SHP77 (cell line): ENCODE measurements at regions not wholly inside any gene's neighbourhood (a gene's known extent, or its start where the extent isn't known, plus 50 kb on each side); places are given as distances from the start of the nearest gene placed in this dataset.

Experiments used
- DNase-seq, 2 experiments: peaks; one replicate each; lab custom pipeline; 2025; lab: John Stamatoyannopoulos, UW

DNA sequence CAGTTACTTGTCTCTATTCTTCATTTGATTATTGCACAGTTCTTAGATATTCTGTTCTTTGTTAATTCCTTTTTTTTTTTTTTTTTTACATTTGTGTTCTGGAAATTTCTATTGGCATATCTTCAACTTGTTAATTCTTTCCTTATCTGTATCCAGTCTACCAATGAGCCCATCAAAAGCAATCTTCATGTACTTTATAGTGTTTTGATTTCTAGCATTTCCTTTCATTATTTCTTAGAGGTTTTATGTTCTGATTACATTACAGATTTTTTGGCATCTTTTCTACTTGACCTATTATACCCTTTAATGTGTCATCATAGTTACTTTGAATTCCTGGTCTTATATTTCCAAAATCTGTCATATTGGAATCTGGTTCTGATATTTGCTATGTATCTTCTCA lies 2194.8 kb downstream of the PCDH9 start:
- no peak for DNase-seq

DNA sequence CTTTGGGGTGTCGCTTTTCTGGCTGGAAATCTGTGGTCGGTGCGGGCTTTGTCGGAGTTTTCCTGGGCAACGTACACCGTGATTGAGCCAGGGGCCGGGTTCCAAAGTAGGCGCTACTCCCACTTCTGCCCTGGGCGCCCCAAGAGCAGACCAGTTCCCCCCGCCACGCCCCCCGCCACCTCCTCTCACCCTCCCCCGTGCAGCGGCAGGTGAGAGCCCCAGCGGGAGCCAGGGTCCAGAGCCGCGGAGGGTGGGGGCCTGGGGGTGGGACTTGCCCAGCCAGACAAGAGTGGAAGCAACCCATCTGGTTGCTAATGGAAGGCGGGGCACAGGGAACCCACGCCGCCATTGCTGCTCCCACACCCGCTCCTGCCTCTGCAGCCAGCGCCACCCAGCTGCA lies 2195.9 kb downstream of the PCDH9 start:
- DNase-seq: no peak

DNA sequence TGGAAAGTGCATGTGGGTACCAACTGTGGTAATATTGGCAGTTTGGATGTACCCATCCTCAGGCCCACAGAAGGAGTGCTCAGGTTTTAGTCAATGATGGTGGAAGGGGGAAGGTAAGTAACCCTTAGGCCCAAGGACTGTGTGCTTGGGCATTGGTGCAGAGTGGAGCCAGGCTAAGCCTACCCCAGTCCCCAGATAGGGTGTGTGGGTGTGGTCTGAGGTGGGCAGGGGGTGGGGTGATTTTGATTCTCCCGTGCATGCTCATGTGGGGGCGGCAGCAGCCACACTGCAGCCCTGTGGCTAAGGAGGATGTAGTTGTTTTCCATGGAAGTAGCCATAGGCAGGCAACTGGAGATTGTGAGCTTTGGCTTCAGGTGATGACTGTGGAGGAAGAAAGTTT lies 2197.3 kb downstream of the PCDH9 start:
- DNase-seq: no peak

DNA sequence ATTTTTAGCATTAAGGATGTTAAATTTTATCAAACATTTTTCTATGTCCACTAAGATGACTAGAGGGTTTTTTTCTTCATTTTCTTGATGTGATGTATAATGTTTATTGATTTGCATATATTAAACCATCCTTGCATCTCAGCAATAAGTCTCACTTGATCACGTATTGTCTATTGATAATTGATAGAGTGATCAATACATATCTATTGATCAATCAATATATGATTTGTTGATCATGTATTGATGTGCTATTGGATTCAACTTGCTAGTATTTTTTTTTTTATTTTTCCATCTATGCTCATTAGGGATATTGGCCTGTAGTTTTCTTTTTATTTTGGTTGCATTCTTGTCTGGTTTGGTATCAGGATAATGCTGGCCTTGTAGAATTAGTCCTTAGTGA lies 2202.0 kb downstream of the PCDH9 start:
- no peak for DNase-seq

DNA sequence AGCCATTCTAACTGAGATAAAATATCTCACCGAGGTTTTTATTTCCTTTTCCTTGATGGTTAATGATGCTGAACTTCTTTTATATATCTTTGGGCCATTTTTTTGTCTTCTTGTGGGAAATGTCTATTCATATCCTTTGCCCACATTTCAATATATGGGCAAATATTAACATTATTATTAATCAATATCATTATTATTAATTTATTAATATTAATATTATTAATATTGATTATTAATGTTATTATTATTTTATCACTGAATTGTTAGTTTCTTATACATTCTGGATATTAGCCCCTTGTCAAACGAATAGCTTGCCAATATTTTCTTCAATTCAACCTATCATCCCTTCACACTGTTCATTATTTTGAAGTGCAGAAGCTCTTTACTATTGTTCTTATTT lies 2203.6 kb downstream of the PCDH9 start:
- no peak for DNase-seq

- no peak for DNase-seq
Observed at GRCh38 chr13:65011378-65011777, 2218.8 kb downstream of the PCDH9 start.

DNA sequence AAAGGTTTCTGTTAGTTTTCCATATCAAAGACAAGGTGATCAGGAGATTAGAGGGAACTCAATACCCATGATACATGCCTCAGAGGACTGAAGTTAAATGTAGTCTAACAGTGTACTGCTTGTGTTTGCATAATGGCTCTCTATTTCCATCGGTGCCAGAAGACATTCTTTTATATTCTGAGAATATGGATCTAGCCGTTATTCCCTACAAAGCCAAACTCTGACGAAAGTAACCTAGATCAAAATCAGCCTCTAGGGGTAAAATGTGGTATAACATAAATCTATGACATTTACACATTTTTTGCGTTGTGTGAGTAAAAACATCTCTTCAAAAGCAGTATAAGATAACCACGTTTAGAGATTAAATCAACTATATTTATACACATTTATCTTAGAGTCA lies 2232.7 kb downstream of the PCDH9 start:
- DNase-seq: no peak

- no peak for DNase-seq
Observed at GRCh38 chr13:64993514-64994164, 2236.5 kb downstream of the PCDH9 start.

DNA sequence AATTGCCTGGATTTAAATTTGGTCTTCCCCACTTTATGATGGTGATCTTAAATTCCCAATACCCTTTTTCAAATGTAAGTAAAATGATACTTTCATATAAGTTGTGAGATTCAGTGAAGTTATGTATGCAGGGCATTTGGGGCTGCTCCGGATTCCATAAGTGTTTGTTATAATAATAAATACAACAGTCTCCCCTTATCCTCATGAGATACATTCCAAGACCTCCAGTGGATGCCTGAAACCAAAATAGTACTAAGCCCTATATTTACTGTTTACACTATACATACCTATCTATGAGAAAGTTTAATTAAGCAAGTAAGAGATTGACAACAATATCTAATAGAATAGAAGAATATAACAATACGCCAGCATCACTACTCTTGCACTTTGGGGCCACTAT lies 2237.8 kb downstream of the PCDH9 start:
- DNase-seq: no peak

DNA sequence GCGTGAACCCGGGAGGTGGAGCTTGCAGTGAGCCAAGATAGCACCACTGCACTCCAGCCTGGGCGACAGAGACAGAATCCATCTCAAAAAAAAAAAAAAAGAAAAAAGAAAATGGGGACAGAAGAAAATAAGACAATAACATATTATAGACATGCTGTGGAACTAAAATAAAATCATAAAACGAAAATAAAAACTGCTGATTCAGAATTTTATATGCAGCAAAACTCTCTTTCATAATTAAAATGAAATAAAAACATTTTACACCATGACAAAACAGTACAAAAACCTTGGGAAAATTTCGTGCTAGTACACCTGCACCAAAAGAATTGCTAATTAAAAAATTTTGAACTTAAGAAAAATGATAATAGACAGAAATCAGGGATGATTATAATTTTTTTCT lies 2245.1 kb downstream of the PCDH9 start:
- no peak for DNase-seq

DNA sequence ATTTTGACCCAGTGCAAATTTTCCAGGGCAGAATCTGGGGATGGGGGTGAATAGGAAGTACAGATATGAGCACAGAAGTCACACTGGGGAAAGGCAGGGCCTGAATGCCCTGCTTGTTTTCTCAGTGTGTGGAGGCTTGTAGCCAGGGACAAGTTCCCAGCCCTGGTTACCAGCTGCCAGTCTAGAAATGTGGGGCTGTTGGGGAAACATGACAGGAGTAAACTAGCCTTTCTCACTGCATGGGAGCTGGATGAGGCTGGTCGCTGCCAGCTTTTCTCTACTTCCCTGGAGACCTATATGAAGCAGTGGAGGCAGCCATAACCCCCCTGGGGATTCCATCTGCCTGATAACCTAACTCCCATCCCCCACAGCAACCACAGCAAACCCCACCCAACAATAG lies 2267.7 kb downstream of the PCDH9 start:
- no peak for DNase-seq

DNA sequence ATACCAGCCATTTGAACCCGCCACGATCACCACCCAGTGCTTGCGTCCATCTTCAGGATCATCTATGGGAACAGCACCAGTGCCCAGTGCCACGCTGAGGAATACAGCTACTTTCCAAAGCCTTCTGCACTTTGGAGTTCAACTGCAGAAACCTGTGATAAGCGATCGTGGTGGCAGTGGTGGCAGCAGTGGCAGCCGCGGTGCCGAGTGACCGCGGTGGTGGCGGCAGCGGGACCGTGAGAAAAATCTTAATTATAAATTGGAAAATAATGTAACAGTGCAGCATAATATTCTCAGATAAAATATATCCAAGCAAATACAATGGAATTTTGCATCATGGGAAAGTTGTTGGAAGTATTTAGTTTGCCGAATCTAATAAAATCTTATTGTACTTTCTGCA lies 2270.9 kb downstream of the PCDH9 start:
- DNase-seq: no peak

DNA sequence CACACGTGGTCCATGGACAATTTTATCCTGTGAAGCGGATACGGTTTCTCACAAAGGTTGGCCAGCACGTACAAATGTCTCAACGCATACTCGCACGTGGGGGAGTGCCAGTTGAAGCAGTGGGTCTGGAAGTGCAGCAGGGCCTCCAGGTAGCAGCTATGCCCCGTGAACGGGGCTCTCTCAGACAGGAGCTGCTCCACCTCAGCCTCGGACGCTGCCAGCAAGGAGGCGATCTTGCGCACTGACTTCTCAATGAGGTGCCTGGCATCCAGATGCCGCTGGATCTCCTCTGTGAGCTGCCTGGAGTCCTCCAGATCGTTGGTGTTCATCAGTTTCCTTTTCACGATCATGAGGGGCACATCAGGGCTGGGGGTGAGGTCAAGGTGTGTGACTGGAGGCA lies 2272.0 kb downstream of the PCDH9 start:
- DNase-seq: no peak

DNA sequence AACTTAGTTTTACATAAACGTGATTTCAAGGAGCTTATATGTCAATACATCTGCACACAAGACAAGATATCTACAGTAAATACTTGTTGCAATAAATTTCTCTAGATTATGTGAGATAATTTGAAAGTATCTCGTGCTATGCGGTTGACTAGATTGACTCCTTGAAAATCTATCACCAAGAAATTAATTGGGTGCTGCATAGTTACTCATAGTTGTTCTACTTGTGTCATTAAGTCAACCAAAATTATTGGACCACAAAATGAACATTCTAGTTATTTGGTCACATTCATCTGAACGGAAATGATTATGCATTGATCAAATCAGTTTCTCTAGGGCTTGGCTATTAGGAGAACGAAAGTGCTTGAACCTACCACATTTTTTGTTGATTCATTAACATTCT lies 2291.5 kb downstream of the PCDH9 start:
- no peak for DNase-seq

DNA sequence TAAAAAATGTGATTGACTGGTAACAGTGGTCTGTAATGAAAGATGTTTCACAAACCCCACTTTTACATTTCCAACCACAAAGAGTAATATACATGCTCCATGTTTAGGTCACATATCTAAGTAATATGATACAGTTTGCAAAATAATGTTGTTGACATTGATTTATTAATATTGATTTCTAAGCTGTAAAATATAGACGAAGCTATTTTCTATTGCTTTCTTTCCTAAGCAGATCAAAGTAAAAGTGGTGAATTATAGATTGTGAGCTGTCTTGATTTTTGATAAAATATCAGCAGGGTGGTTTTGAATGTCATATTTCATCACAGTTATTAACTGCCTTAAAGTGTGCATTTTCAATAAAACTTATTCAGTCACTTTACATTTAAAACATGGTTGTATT lies 2292.8 kb downstream of the PCDH9 start:
- no peak for DNase-seq

DNA sequence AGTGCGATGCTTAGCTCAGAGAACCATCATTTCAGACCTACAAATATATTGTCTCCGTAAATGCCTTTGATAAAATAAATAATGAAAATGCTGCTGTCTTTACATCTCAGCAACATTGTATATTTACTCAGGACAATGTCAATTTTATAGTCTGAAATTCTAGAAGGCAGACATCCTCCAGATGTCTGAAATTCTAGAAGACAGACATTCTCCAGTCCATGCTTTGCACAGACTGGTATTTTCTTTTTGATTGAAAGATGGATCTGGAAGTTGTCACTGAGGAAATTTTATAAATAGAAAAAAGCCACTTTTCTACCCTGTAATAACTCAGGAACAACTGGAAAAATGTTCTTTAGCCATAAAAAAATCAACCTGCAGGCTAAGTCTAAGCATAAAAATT lies 2293.3 kb downstream of the PCDH9 start:
- no peak for DNase-seq

- DNase-seq: no peak
Observed at GRCh38 chr13:64935441-64935840, 2294.7 kb downstream of the PCDH9 start.

- no peak for DNase-seq
Observed at GRCh38 chr13:64934569-64935362, 2295.4 kb downstream of the PCDH9 start.

DNA sequence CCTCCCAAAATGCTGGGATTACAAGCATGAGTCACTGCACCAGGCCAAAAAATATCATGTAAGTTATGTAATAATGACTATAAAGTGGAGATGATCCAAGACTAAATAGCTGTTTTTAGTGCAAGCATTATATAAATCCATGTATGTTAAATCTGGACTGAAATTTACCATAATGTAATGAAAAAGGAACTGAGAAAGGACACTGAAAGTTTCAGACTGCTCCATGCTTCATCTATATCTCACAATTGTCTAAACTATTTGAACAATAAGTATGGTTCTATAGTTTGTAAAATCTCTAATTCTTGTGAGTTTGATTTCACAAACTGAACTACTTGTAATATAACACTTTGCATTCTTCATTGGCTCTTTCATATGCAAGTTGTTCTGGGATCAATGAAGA lies 2299.5 kb downstream of the PCDH9 start:
- DNase-seq: no peak

DNA sequence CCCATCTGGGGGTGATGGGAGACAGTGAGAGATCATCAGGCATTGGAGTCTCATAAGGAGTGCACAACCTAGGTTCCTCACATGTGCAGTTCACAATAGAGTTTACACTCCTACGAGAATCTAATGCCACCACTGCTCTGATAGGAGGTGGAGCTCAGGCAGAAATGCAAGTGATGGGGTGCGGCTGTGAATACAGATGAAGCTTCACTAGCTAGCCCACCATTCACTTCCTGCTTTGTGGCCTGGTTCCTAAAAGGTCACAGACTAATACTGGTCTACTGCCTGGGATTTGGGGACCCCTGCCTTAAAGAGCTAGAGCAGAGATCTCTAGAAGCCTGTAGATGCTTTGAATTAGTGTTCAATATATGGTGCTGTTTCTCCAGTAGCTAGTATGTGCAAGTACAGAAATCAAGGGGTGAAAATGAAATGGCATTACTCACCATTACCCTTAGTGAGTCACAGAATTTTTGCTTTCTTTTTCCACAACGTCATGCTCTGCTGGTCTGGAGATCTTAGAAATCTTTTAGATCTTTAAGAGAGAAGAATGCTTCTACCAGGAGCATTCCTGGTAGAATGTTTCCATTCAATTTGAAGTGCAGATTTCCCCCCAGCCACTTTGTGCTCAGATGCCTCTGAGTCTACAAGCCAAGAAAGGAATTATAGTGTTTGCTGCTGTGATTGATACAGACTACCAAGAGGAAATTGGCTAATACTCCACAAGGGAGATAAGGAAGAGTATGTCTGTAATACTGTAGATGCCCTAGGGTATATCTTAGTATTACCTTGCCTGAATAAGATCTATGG lies 2301.2 kb downstream of the PCDH9 start:
- DNase-seq: no peak

- no peak for DNase-seq
Observed at GRCh38 chr13:64925727-64926126, 2304.4 kb downstream of the PCDH9 start.

GRCh38 chr13:64925284-64925683 lies 2304.9 kb downstream of the PCDH9 start:
- DNase-seq: no peak

DNA sequence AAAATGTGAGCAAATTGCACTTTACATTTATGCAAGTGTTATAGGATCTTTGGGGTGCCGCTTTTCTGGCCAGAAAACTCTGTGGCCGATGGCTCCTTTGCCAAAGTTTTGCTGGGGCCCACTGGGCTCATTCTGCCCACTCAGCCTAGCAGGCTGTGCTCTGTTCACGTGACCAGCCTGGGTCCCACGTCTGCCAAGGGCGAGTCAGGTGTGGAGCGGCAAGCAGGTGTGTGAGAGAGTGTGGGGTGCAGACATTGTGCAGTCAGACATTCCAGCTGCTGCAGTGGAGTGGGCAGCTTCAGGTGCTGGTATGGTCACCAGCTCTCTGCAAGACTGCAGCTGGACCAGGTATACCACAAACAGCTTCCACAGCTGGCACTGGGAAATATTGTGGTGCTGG lies 2305.7 kb downstream of the PCDH9 start:
- no peak for DNase-seq
